ENCODE measurements at regions not wholly inside any gene's neighbourhood (a gene's known extent, or its start where the extent isn't known, plus 50 kb on each side); places are given as distances from the start of the nearest gene placed in this dataset.

GRCh38 chr4:35038079-35038805, 1206.1 kb downstream of the ARAP2 start:
- DNase-seq, result no peak

GRCh38 chr4:35038845-35039244, 1205.5 kb downstream of the ARAP2 start:
- DNase-seq, result no peak

- DNase-seq, result no peak
These were observed 1191.8 kb downstream of the ARAP2 start for GRCh38 chr4:35052546-35052945.

- DNase-seq, result no peak
These were observed 1181.2 kb downstream of the ARAP2 start for GRCh38 chr4:35063031-35063570.

DNA sequence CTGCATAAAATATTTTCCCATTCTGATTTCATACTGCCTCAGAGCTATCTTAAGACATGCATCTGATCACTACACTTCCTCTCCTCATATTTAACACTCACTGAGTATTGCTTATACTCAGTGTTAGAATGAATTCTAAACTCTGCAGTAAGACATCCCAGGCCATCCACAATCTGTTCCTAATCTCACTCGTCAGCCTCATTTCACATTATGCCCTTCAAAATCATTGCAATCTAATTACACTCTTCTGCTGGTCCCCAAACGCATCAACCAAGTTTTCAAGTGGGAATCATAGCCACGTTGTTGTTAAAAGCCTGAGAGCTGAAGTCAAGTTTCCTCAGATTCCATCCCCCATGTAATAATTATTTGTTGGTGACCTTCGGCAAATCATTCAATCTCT, 1177.9 kb downstream of the ARAP2 start:
- DNase-seq, result no peak

- no peak for DNase-seq
These were observed 1163.5 kb downstream of the ARAP2 start for GRCh38 chr4:35080799-35081198.

- no peak for DNase-seq
These were observed 1157.1 kb downstream of the ARAP2 start for GRCh38 chr4:35087218-35087617.

DNA sequence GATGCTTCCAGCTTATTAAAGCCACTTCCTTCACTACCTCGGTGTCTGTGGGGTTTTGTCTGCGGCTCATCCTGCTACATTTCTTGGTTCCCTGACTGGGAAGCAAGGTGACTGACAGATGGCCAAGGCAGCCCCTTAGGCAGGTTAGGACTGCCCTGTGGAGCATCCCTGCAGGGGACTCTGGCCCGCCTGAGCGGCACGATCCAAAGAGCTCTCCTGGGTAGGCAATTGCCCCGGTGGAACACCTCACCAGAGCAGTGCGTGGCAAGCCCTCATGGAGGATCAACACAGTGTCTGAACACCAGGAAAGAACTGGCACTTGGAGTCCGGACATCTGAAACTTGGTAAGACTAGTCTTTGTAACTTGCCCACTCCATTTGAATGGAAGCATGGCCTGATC, 1143.4 kb downstream of the ARAP2 start:
- DNase-seq, result no peak

GRCh38 chr4:35102066-35102465, 1142.2 kb downstream of the ARAP2 start:
- no peak for DNase-seq

DNA sequence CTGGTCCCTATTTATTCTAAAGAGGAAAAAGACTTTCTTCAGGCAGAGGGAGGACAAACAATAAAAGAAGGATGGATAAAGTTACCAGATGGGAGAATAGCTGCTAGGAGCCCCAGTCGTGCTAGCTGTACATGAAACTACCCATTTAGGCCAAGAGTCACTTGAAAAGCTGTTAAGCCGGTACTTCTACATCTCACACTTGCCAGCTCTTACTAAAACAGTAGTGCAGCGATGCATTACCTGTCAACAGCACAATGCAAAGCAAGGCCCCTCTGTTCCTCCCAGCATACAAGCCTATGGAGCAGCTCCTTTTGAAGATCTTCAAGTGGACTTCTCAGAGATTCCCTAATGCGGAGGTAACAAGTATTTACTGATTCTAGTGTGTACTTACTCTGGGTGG, 1138.8 kb downstream of the ARAP2 start:
- DNase-seq, result no peak

DNA sequence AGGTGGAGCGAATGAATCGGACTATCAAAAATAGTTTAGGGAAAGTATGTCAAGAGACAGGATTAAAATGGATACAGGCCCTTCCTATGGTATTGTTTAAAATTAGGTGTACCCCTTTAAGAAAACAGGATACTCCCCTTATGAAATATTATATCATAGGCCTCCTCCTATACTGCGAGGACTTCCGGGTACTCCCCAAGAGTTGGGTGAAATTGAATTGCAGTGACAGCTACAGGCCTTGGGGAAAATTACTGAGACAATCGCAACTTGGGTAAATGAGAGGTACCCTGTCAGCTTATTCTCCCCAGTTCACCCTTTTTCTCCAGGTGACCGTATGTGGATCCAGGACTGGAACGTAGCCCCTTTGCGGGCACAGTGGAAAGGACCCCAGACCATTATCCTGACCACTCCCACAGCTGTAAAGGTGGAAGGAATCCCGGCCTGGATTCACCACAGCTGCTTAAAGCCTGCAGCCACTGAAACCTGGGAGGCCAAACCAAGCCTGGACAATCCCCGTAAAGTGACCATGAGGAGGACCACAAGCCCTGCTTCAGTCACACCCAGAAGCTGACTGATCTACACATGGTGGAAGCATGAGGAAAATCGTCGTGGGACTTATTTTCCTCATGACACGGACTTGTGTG, 1138.1 kb downstream of the ARAP2 start:
- no peak for DNase-seq

GRCh38 chr4:35124106-35124505, 1120.2 kb downstream of the ARAP2 start:
- no peak for DNase-seq

GRCh38 chr4:35125995-35126712, 1118.2 kb downstream of the ARAP2 start:
- DNase-seq, result no peak

DNA sequence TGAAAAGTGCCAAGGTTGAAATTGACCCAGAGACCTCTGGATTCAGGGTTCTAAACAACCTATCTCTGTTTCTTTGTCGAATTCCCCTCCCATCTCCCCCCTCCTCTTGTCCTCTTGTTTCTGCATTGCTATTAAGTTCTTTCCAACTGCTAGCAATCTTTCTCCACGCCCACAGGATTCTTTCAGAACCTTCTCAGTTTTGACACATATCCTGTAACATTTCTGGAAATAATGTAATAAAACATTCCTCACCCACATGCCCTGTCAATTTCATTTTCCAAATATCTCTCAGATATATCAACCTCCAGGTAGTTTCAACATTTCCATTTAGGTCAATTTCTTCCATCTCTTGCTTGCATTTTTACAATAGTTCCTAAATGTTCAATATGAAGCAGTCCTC, 1105.9 kb downstream of the ARAP2 start:
- DNase-seq, result no peak

DNA sequence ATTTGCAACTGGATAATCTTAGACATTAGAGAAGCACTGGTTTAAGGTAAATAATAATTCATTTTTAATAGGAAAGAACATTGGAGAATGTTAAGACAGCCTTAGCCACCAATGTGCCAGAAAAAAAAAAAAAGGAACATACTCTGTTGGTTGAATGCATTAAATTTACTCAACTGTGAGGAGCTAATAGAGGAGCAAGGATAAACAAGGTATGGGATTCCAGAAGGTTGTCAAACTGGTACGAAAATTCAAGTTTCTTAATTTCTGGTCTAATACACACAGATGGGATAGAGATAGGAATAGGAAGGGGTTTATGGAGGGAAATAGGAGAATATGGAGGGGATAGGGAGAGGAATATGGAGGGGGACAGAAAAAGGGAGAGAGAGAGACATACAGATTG, 1096.6 kb downstream of the ARAP2 start:
- DNase-seq, result no peak

GRCh38 chr4:35151816-35152572, 1092.3 kb downstream of the ARAP2 start:
- no peak for DNase-seq

- no peak for DNase-seq
These were observed 1081.1 kb downstream of the ARAP2 start for GRCh38 chr4:35163168-35163567.

DNA sequence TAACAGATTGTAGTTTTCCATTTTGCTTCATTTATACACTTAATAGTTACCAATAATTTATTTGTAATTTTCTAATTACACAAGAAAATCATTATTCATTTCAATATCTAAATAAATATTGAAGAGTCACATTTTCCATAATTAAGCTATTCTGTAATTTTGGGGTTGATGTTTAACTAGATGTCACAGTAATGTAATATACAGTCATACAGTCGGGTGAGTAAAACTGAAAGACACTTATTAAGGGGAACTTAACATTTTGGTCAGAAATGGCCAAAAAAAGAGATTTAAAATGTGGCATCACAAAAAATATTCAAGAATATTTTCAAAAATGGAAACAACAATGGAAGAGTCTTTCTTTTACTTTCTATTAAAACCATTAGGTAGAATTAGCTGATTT, 1080.3 kb downstream of the ARAP2 start:
- no peak for DNase-seq

- DNase-seq, result no peak
These were observed 1077.8 kb downstream of the ARAP2 start for GRCh38 chr4:35166466-35166865.

DNA sequence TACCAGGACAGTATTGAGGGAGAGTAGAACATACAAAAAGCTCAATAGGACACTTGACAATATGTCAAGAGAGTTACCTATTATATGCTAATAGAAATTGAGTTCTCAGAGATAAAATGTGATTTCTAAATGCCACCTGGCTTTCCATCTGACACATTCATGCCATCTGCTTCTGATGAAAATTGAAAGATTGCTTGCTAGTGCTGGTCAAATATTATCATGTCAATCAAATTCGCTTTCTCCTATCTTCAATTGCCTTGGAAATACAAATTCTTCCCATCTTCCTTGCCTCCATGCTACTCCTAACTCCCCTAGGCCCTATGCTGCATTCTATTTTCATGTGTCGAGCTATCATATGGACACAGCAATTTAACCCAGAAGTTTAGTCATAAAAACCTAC, 1076.9 kb downstream of the ARAP2 start:
- DNase-seq, result no peak

DNA sequence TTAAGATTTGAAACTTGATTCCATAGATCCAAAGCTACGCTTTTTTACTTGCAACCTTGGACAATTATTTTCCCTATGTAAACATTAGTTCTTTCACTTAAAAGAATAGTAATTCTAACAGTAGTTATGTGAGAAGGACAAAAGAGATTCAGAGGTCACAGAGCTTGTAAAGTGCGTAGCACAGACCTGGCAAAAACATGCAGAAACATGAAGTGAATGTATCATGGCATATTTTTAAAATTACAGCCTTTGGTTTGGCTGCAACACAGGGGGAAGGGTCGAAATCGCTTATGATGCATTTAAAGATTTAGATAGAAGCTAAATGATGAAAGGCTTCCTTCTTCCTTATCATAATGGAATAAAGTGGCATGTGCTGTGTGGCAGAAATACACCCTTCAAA, 1068.8 kb downstream of the ARAP2 start:
- DNase-seq, result no peak

GRCh38 chr4:35175894-35176293, 1068.4 kb downstream of the ARAP2 start:
- no peak for DNase-seq

GRCh38 chr4:35182451-35182850, 1061.9 kb downstream of the ARAP2 start:
- DNase-seq, result no peak
